SU-DHL-6 (cell line): ENCODE measurements at regions not wholly inside any gene's neighbourhood (a gene's known extent, or its start where the extent isn't known, plus 50 kb on each side); places are given as distances from the start of the nearest gene placed in this dataset.
"Not testable (repeated sequence)": the region's sequence is repeated elsewhere in the genome, so short reads cannot be mapped to it uniquely, and the experiment has no call there.

ENCODE experiments used
- H2AFZ ChIP-seq: fragments of 200-600 bp; sonication (generic); 2 replicates; pipeline ENCODE4 v1.6.1; 2014; ENCODE audit warnings: low read depth, mild to moderate bottlenecking, moderate library complexity, mixed read lengths, antibody characterized with exemption, low read length; ENCODE audit not compliant: severe bottlenecking
- H3F3A ChIP-seq: fragments of 200-600 bp; shearing (Covaris generic); 2 replicates; pipeline ENCODE4 v1.6.0; 2016; ENCODE audit warnings: antibody characterized with exemption, mild to moderate bottlenecking; ENCODE audit not compliant: insufficient read depth
- H3K27ac ChIP-seq: fragments of 200-600 bp; sonication (generic); 2 replicates; pipeline ENCODE4 v1.5.1; 2016; ENCODE audit warnings: low read depth, mild to moderate bottlenecking, low read length, moderate library complexity, mixed read lengths
- H3K27me3 ChIP-seq: fragments of 200-600 bp; sonication (generic), shearing (Covaris generic); 2 replicates; pipeline ENCODE4 v1.6.0; 2014; ENCODE audit warnings: mild to moderate bottlenecking, low read length
- H3K36me3 ChIP-seq: fragments of 200-600 bp; sonication (generic); 2 replicates; pipeline ENCODE4 v1.6.1; 2014; ENCODE audit warnings: mild to moderate bottlenecking, low read length, mixed read lengths
- H3K4me2 ChIP-seq: fragments of 300-600, 200-600 bp; shearing (Covaris generic), sonication (generic); 2 replicates; pipeline ENCODE4 v1.6.0; 2014; ENCODE audit warnings: low read length, low read depth, mild to moderate bottlenecking; ENCODE audit not compliant: poor library complexity, severe bottlenecking
- H3K4me3 ChIP-seq: fragments of 200-600 bp; sonication (generic); 2 replicates; pipeline ENCODE4 v1.5.1; 2014; ENCODE audit warnings: antibody characterized with exemption, low read length, mild to moderate bottlenecking, mixed read lengths; ENCODE audit not compliant: insufficient read depth, poor library complexity, severe bottlenecking
- H3K79me2 ChIP-seq: fragments of 200-600 bp; sonication (generic); 2 replicates; pipeline ENCODE4 v1.6.1; 2014; ENCODE audit warnings: mild to moderate bottlenecking, low read length, moderate library complexity; ENCODE audit not compliant: insufficient read depth
- H3K9ac ChIP-seq: fragments of 200-600 bp; sonication (generic); 2 replicates; pipeline ENCODE4 v1.7.0; 2014; ENCODE audit warnings: mild to moderate bottlenecking, low read length
- H3K9me2 ChIP-seq: fragments of 200-600 bp; sonication (generic); replicated peaks from 2 replicates; pipeline ENCODE4 v1.6.1; 2014; ENCODE audit warnings: low read length; ENCODE audit not compliant: insufficient read depth
- H3K9me3 ChIP-seq: fragments of 200-600 bp; sonication (generic); 2 replicates; pipeline ENCODE4 v1.6.1; 2014; ENCODE audit warnings: low read length, mixed read lengths; ENCODE audit not compliant: insufficient read depth
- H4K20me1 ChIP-seq: fragments of 200-600 bp; sonication (generic); 2 replicates; pipeline ENCODE4 v1.6.1; 2014; ENCODE audit warnings: low read depth, mild to moderate bottlenecking, antibody characterized with exemption, low read length, moderate library complexity, mixed read lengths
- CTCF ChIP-seq: fragments of 200-600 bp; sonication (generic); IDR thresholded peaks from one replicate; pipeline ENCODE4 v1.5.1; 2017; ENCODE audit warnings: antibody characterized with exemption, mild to moderate bottlenecking, low read length, moderate library complexity; ENCODE audit not compliant: insufficient read depth, poor library complexity, severe bottlenecking
- EZH2phosphoT487 ChIP-seq: fragments of 200-600 bp; sonication (generic), shearing (Covaris generic); conservative IDR thresholded peaks from 2 replicates; pipeline ENCODE4 v1.6.1; 2018; ENCODE audit warnings: mild to moderate bottlenecking, antibody characterized with exemption, low read length, moderate library complexity, mixed read lengths

DNA sequence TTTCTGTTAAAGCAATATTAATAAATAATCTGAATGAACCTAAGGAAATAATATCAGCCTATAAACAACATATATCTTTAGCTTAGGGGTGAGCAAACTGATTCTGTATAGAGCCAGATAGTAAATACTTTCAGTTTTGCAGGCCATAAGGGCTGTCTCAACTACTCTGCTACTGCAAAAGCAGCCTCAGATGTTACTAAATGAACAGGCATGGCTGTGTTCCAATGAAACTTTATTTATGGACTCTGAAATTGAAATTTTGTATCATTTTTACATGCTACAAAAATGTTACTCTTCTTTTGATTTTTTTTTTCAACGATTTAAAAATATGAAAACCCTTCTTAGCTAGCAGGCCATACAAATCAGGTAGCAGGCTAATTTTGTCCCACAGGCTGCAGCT, 212.8 kb upstream of the PRICKLE2 start:
- Histone ChIP-seq H3K9me3 (no peaks in the 10 kb centered on the region), H3K4me3 (no peak overlapping the region), H4K20me1 (no peaks in the 10 kb centered on the region), H3K27me3 (no peaks in the 10 kb centered on the region), H3K79me2 (no peaks in the 10 kb centered on the region), H3F3A (no peaks in the 10 kb centered on the region), H3K4me2 (no peak overlapping the region), H3K9ac (no peak overlapping the region), H3K27ac (no peak overlapping the region), H3K9me2 (no peaks in the 10 kb centered on the region), H2AFZ (no peak overlapping the region), H3K36me3 (no peaks in the 10 kb centered on the region)
- TF ChIP-seq CTCF (no peak), EZH2phosphoT487 (no peak)

DNA sequence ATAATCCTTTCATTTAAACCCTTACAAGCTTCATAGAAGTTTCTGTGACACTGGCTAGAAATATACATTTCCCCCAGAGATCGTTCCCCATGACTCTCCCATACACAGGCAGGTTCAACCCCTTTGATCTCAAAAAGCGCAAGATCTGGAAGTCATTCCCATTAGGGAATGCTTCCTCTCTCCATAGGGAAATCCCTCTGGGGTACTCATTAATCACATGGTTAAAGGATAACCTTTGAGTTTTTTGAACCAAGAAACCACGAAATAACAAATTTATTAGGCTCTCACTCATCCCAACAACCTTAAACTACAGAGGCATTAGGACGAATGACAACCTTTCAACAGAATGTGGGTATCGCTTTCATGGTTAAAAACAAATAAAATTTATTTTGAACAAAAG, 211.9 kb upstream of the PRICKLE2 start:
- Histone ChIP-seq H3K9me2 (no peaks in the 10 kb centered on the region), H2AFZ (no peak overlapping the region), H3K36me3 (no peaks in the 10 kb centered on the region), H3K27ac (no peak overlapping the region), H3K9ac (no peak overlapping the region), H3K27me3 (no peaks in the 10 kb centered on the region), H3K9me3 (no peaks in the 10 kb centered on the region), H3F3A (no peaks in the 10 kb centered on the region), H3K79me2 (no peaks in the 10 kb centered on the region), H3K4me2 (no peak overlapping the region), H3K4me3 (no peak overlapping the region), H4K20me1 (no peaks in the 10 kb centered on the region)
- TF ChIP-seq EZH2phosphoT487 (no peak), CTCF (no peak)

GRCh38 chr3:64435023-64435422, 209.8 kb upstream of the PRICKLE2 start:
- H2AFZ ChIP-seq, H4K20me1 ChIP-seq, H3K4me3 ChIP-seq, H3K4me2 ChIP-seq, H3F3A ChIP-seq, H3K36me3 ChIP-seq, H3K27ac ChIP-seq, H3K9me2 ChIP-seq, H3K27me3 ChIP-seq, H3K79me2 ChIP-seq, H3K9me3 ChIP-seq, H3K9ac ChIP-seq: not testable (repeated sequence)

- Histone ChIP-seq H2AFZ (no peak overlapping the region), H3K4me2 (no peak overlapping the region), H3K4me3 (no peak overlapping the region), H3K9ac (no peak overlapping the region), H3K27me3 (no peaks in the 10 kb centered on the region), H3F3A (no peaks in the 10 kb centered on the region), H3K36me3 (no peaks in the 10 kb centered on the region), H3K9me3 (no peaks in the 10 kb centered on the region), H3K79me2 (no peaks in the 10 kb centered on the region), H3K9me2 (no peaks in the 10 kb centered on the region), H3K27ac (no peak overlapping the region), H4K20me1 (no peaks in the 10 kb centered on the region)
- TF ChIP-seq CTCF = no peak
- TF ChIP-seq EZH2phosphoT487 = no peak
Observed at GRCh38 chr3:64432870-64433269, 207.6 kb upstream of the PRICKLE2 start.
